EL (cell line): ENCODE measurements at regions not wholly inside any gene's neighbourhood (a gene's known extent, or its start where the extent isn't known, plus 50 kb on each side); places are given as distances from the start of the nearest gene placed in this dataset.
"Not testable (repeated sequence)": the region's sequence is repeated elsewhere in the genome, so short reads cannot be mapped to it uniquely, and the experiment has no call there.

Source experiments
- DNase-seq: peaks from one replicate; pipeline ENCODE4 v3.0.0-alpha.2; 2016

DNA sequence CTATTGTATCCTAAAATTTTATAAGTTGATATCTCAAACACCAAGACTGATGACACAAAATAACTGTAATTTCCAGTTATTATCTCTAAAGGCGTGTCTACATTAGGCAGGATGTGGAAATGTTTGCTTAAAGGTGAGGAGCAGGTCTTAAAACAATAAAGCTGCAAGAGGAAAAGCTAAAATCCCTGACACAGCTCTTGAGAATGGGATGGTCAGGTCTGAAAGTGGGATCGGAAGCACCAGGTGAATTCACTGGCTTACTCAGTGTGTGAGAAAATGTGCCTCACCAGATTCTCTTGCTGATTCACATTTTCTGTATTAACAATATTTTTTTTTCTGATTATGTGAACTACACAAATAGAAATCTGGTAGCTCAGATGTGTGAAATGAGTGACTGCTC lies 421.9 kb upstream of the ADAMTS5 start:
- DNase-seq = no peak

DNA sequence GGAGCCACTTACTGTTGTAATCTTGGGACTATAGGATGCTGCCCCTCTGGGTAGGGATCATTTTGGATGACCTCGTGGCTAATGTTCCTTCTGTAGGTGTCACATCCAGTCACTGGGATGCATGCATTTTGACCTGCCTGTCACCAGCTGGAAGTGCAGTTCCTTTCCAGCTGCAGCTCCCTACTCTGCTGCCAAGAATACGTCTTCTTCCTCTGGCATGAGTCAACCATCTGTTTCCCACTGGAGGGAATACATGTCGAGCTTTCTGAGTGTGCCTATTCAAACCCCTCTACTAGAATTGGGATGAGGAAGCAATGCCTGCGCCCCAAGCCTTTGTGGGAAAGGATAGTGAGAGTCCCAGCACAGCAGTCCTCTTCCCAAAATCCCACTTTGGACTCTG lies 415.5 kb upstream of the ADAMTS5 start:
- no peak for DNase-seq

DNA sequence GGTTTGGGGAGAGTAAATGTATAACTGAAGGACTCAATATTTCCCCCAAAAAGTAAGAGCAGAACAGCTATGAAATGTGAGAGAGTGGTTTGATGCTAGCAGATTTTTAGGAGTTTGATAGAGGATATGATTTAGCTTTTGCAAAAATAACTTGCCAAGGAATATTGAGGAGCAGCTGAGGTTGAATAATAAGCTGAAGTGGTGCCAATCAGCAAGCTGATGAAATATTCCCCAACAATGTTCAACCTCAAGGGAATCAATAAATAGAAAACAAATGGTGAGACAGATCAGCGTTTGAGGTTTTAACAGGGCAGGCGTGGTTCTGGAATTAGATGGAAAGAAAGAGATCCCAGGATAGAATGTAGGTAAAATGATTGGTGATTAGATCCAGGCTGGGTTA lies 413.4 kb upstream of the ADAMTS5 start:
- DNase-seq = no peak

DNA sequence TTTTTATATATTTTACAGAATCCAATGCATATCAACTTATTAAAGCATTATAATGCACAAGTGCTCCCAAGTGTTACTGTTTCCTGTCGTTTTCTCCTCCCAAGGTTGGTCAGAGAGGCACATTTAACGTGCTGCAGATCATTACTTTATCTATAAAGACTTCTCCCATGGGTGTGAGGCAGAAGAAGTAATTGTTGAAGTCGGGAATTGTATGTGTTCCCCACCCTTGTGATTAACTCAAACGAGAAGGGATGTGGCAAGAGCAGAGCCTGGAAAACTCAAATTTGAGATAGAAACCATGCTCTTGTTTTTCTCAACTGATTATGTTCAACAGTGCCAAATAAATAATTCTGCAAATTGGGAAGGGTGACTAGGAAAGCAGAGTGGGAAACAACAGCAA lies 412.5 kb upstream of the ADAMTS5 start:
- no peak for DNase-seq

DNA sequence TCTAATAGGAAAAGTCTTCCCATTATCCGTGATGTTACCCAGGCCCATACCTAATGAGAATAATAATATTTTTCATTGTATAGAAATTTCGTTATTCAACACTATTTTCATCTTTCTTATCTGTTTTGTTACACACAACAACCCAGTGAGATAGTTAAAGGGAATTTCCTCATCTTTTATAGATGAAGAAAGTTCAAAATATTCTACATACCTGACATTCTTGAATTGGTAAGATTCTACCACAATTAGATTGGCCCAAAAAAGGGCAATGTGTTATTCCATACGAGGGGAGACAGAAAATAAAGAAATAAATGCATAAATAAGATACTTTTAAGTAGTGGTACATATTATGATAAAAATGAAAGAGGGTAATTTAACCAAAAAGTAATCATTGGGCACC lies 405.5 kb upstream of the ADAMTS5 start:
- peak; percentile 47 for DNase-seq

DNA sequence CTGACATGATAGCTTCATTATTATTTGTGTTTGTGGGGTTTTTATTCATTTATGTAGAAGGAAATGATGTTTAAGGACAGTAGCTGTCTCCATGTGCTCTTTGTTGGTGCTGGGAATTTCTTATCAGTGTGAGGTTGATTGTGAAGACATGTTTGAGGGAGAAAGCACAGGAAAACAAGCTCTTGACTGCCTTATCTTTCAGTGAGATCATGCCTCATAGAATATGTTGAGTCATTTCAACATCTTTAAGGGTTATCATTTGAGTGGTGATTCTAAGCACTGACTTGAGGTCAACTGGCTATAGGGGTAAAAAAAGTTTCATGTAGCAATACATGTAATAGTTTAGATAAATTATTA lies 405.1 kb upstream of the ADAMTS5 start:
- peak; percentile 51 for DNase-seq

DNA sequence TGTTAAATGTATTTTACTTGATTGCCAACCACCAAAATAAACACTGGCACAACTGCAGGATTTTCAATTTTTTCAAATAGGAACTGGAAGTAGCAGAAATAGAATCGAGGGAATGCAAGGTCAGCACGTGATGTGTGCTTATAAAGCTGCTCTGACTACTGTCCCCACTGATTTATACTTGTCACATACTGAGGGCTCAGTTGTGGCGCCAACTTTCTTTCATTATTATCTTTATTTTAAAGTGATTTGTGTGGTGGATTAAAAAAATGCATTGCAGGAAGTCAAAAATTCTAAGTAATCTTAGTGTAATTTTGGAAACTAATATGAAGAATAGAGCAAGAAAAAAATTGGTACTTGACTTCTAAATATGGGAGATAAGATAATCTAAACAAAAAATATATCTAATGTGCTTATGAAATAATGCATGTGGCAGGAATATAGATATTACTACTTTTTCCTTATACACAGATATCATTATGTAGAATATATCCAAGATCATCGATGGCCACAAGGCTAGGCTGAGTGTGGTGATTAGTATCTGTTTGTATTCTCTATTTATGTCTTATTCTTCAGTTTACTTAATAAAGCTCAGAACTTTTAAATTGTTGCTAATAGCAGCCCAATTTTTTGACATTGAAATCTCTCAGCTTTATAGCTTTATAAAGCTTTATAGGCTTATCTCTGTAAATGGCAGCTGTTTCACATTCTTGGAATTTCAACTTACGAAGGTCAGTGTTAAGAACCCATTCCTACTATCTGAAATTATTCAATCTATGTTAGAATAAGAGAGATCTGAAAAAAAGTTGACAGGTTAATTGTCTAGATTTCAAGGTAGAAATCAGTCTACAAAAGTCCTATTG lies 404.5 kb upstream of the ADAMTS5 start:
- DNase-seq = peak; percentile 51

DNA sequence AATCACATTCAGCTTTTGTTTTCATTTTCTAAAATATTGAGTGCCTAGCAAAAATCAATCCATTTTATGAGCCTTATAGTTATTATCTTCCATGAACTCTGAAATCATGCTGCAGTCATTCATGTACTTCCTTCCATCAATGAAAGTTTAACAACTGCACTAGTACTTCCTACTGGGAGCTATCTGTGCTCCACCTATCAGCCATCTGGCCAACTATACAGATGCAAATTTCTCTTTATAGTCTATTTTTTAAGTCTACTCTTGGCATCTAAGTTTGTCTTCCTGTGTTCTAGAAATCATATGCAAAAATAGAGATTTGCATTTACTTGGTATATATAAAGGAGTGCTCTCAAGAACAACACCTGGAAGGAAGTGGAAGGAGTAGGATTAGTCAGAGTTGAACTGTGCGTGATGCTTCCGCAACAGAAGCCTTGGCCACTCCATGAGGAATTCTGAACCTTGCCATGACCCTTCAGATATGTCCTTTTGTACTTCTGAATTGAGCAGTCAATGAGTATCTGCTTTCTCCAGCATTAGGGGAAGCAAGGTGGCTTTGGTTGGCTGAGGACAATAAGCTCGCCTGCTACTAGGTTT lies 403.2 kb upstream of the ADAMTS5 start:
- DNase-seq = no peak

DNA sequence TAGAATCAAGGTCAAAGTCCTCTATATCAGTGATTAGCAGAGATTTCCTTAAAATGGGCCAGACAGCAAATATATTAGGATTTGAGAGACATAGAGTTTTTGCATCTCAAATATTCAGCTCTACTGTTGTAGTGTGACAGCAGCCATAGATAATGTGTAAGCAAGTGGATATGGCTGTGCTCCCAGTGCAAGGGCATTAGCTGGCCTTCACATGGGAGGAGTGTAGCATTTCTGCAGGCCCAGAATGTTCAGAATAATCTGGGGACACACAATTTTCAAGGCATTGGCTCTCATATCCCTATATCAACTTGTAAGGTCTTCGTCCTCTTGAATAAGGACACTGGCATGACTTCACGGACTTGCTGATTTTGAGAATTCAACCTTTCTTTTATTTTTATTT lies 402.3 kb upstream of the ADAMTS5 start:
- no peak for DNase-seq

DNA sequence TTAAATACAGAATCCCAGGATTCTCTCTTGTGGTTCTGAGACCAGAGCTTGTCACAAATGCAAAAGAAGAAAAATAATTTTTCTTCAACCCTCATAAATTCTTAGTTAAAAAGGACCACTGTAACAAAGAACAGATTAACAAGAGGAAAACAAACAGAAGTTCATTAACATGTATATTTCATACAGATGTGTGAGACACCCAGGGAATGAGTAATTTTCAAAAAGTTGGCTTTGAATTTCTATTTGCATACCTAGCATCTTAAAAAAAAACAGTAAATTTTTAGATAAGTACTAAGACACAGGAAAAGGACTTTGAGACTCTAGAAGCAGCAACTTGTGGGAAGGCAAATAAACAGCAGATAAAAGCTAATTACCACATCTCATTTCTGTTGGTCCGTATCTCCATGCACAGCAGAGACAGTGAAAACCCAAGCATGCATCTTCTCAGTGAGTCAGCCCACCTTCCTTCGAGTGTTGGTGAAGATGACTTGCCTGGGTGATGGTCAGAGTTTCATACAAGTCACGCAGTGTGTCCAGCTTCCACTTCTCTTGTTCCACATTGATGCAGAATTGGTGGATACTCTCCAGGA lies 399.9 kb upstream of the ADAMTS5 start:
- no peak for DNase-seq

DNA sequence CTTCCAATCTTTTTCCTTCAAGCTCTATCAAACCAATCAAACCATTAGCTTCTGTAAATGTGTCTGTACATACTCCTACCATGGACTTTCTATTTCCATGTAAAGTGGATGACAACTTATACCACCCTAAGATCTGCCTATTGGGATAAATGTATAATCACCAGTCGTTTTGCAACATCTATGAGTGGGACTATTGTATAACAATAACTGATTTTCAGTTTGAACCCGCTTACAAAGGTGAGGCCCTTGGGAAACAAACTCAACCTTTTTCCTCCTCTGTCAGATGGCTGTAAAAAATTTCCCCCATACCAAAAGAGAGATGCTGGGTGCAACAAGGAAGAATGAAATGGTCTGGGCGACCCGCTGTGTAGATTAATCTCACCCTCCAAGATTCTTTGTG lies 399.1 kb upstream of the ADAMTS5 start:
- DNase-seq = no peak

DNA sequence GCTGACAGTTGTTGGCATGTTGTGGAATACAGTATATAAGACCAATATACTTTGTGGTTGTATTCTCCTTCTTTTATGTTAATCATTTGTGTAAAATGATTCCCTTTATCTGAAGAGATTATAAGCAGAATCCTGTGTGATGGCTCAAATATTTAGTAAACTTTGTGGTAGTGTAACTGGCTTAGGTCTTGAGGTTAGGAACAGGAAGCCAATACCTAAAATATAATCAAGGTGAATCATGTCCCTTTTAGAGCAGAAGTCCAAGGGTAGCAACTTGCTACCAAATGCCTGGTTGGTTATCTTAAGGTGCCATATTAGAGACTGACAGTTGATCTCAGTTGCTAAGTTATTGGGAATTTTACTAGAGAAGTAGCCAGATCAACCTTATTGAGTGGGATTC lies 398.5 kb upstream of the ADAMTS5 start:
- DNase-seq = peak; percentile 51

DNA sequence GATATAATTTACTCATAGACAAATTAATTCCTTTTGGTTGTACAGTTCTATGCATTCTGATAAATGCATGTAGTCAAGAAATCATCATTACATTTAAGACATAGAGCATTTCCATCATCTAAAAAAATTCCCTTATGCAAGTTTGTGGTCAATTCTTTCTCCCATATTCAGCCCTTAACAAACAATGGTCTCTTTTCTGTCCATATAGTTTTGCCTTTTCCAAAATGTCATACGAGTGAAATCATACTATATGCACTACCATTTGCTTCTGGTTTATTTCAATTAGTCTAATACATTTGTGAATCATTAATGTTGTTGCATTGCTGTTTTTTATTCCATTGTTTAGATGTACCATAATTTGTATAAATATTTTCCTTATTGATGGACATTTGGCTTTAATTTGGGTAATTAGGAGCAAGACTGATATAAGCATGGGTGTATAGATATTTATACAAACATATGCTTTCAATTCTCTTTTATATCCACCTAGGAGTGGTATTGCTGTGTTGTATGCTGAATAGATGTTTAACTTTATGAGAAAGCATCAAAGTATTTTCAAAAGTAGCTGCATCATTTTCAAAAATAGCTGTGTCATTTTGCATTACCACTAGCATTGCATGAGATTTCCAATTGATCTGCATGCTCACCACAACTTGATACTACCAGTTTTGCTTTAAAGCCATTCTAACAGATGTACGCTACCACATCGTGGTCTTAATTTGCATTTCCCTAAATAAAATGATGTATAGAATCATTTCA lies 397.0 kb upstream of the ADAMTS5 start:
- DNase-seq = no peak

DNA sequence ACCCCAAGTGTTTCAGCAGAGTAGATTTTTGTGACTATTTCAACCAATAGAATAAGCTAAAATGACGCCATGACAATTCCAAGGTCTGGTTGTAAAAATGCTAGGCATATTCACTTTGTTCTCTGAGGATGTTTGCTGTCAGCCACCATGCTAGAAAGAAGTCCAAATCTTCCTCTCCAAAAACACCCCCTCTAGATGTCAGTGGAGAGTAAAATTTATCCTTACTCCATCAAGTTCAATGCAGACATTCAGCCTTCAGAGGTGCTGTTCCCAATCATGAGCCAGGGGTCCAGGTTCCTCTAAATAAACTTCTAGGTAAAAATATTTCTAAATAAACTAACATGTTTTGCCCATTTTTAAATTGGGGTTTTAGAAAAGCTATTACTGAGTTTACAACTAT lies 395.4 kb upstream of the ADAMTS5 start:
- DNase-seq = peak; percentile 20

DNA sequence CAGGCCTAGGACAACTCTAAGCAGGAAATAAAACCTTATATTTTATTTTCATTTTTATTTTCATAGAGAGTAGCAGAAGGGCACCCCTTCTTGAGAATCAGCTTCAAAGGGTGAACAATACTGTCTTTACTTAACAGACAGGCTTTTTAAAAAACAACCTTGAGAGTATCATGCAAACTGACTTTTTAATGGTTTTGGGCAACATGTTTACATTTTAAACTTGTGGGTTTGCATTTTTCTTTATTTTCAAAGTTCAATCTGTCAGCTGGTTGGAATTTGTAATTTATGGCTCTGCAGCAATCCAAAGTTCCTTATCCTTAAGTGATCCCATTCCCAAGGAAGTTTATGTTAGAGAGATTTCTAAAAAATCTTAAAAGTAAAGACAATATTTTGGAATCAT lies 392.3 kb upstream of the ADAMTS5 start:
- peak; percentile 67 for DNase-seq

DNA sequence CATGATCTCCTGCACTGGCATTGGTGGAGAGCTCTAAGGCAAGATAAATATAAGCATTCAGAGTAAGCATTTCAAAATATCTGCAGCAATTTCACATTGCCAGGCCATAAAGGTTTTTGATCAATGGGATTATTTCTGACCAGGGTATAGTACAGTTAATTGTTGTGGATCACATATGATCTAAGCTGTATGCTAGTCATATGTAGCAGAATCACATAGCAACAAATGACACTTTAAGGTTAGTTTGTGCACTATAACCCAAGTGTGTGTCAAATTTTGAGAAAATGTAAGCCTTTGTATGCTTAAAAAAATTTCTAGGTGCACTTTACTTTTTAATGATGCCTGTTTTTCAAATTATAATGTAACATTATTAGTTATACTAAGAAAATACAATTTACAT lies 386.0 kb upstream of the ADAMTS5 start:
- DNase-seq = no peak

DNA sequence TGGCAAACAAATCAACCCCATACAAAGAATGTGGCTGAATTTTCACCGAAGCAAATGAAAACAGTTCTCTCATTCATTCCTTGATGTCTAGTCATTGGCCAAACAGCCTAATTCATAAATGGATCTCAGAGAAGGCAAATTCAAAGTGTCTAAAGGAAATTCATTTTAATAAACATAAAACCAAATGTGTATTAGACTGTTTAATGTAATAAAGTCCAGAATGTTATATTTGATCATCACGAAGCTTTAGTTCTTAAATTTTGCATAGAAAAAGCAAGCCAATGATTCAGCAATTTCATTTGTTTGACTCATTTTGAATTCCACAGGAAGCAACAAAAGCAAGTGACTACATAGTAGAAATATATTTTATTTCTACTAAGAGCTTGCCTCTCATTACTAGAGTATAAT lies 379.2 kb upstream of the ADAMTS5 start:
- peak; percentile 63 for DNase-seq

DNA sequence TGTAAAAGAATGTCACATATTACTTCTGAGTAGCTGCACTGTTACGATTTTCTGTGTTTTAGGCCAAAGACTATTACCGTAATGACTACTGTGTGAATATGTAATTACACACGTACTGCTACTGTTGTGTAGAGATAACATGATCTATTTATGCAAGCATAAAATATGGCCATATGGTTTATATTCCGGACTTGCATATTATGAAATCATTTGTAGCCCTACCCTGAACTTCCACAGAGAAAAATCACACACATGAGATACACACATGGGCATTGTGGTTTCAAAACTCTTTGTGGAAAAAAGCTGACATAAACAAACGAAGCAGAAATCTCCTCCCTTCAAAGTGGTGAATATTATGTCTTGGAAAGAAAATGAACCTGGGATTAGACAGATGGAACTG lies 373.0 kb upstream of the ADAMTS5 start:
- no peak for DNase-seq

DNA sequence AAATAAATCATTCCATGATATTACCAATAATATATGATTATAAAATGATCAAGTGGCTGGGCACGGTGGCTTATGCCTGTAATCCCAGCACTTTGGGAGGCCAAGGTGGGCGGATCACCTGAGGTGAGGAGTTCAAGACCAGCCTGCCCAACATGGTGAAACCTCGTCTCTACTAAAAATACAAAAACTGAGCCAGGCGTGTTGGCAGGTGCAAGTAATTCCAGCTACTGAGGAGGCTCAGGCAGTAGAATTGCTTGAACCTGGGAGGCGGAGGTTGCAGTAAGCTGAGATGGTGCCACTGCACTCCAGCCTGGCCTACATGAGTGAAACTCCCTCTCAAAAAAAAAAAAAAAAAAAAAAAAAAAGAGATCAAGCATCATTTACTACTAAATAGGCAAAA lies 371.1 kb upstream of the ADAMTS5 start:
- not testable (repeated sequence) for DNase-seq

DNA sequence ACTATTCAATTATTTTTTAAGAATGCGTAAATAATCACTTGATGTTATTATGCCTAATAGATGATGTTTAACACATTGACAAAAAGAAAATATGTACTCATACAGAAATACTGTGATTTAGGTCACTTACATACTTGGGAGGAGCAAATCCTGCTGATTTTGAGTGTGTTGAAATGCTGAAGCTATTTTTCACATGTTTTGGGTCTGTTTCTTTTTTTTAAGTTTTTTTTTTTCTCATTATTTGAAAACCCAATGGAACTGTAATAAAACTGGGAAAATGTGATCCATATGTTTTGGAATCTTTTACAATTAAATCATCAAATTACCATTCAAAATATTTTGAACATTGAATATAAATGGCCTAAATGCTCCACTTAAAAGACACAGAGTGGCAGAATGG lies 366.2 kb upstream of the ADAMTS5 start:
- no peak for DNase-seq

DNA sequence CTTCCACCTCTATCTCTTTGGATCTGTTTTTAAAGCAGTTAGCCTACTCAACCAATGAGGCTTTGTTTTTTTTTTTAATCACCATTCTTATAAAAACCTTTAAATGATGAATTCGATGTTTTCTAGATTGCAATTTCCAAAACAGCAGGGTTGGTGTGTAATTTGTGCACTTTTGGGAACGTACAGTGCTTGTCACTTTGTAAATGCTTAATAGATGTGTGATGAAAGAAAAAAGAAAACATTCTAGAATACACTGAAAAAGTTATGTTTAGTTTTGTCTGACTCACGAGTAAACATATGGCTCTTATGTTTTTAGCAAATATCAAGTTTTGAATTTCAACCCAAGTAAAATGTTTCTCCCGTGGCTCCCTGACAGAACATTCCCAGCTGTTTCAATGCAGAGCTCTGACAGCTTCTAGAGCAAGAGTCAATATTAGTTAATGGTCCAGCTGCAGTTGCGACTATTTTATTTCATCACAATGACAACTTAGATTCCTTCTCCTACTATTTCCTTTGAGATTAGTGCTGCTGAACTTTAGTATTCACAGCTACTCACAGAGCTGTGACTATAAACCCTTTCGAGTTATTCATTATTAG lies 362.5 kb upstream of the ADAMTS5 start:
- no peak for DNase-seq

DNA sequence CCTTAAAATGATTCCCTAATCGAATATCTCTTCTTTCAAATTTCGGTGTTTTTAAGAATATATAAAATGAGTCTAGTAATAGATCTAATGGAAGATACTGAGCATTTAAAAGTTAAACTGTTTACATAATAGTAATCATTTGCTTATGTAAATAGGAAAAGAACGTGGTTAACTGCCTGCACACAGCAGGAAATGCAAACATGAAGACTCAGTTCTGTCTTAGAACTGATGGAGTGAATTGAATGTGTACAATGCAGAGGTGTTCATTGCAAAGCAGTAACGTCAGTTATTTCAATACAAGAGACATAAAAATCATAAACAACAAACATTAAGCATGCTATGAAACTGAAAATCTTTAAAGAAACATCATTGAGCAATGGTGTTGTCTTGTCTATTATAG lies 359.4 kb upstream of the ADAMTS5 start:
- DNase-seq = no peak

DNA sequence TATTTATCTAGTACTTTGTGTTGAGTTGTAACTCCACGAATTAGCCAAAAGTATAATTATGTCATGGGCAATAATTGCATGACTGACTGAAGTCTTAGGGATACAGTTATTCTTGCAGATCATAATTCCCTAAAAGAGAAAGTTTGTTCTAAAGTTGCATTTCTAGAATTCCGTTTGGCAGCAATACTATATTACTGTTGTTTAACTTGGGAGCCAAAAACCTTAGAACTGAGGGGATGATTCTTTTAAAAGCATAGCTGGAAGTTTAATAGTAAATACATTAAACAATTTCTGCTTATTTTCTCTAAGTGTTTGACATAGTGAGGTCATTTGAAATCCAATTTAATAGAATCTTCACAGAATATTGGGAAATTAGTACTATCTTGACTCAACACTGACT lies 356.4 kb upstream of the ADAMTS5 start:
- no peak for DNase-seq
